Hepatocyte (in vitro differentiated cells): ENCODE measurements at regions not wholly inside any gene's neighbourhood (a gene's known extent, or its start where the extent isn't known, plus 50 kb on each side); places are given as distances from the start of the nearest gene placed in this dataset.
A peak's percentile ranks its signal among the peaks of the same experiment; 100 is the strongest.

ENCODE experiments used
- DNase-seq: peaks from one replicate; pipeline ENCODE4 v3.0.0-alpha.2; 2016; ENCODE audit warnings: low spot score
- H2AFZ ChIP-seq: fragments of 200-600 bp; sonication (generic); 2 replicates; pipeline ENCODE4 v1.6.0; 2016; ENCODE audit warnings: antibody characterized with exemption, mild to moderate bottlenecking
- H3K27ac ChIP-seq: fragments of 200-600 bp; sonication (generic); 2 replicates; pipeline ENCODE4 v1.5.1; 2016; ENCODE audit warnings: mild to moderate bottlenecking
- H3K27me3 ChIP-seq: fragments of 200-600 bp; sonication (generic); 2 replicates; pipeline ENCODE4 v1.6.1; 2016
- H3K36me3 ChIP-seq: fragments of 200-600 bp; sonication (generic); replicated peaks from 2 replicates; pipeline ENCODE4 v1.5.1; 2016; ENCODE audit warnings: low read depth; ENCODE audit not compliant: insufficient read depth
- H3K4me1 ChIP-seq: fragments of 200-600 bp; sonication (generic); 2 replicates; pipeline ENCODE4 v1.5.1; 2016; ENCODE audit warnings: mild to moderate bottlenecking, moderate library complexity; ENCODE audit not compliant: insufficient read depth
- H3K4me2 ChIP-seq: fragments of 200-600 bp; sonication (generic); 2 replicates; pipeline ENCODE4 v1.6.0; 2016
- H3K4me3 ChIP-seq: fragments of 200-600 bp; sonication (generic); 2 replicates; pipeline ENCODE4 v1.5.1; 2016; ENCODE audit warnings: mild to moderate bottlenecking
- H3K79me2 ChIP-seq: fragments of 200-600 bp; sonication (generic); 2 replicates; pipeline ENCODE4 v1.6.0; 2017; ENCODE audit warnings: mild to moderate bottlenecking
- H3K9me2 ChIP-seq: fragments of 200-600 bp; sonication (generic); replicated peaks from 2 replicates; pipeline ENCODE4 v1.6.0; 2017; ENCODE audit warnings: mild to moderate bottlenecking; ENCODE audit not compliant: insufficient read depth
- H3K9me3 ChIP-seq: fragments of 200-600 bp; sonication (generic); 2 replicates; pipeline ENCODE4 v1.5.1; 2016; ENCODE audit warnings: low read depth, mild to moderate bottlenecking
- H4K20me1 ChIP-seq: fragments of 200-600 bp; sonication (generic); 2 replicates; pipeline ENCODE4 v1.6.0; 2016; ENCODE audit warnings: mild to moderate bottlenecking; ENCODE audit not compliant: insufficient read depth, poor library complexity, severe bottlenecking
- EZH2 ChIP-seq: fragments of 200-600 bp; sonication (generic); IDR thresholded peaks from 2 replicates; pipeline ENCODE4 v1.6.1; 2016; ENCODE audit warnings: antibody characterized with exemption, mild to moderate bottlenecking, borderline replicate concordance
- EZH2phosphoT487 ChIP-seq: fragments of 200-600 bp; sonication (generic); IDR thresholded peaks from one replicate; pipeline ENCODE4 v1.6.1; 2018; ENCODE audit warnings: antibody characterized with exemption, mild to moderate bottlenecking, low read depth, moderate library complexity; ENCODE audit not compliant: unreplicated experiment, severe bottlenecking
- WGBS: methylation state at CpG from one replicate; pipeline ENCODE4 v1.1.6; 2016; ENCODE audit warnings: low lambda C conversion rate; ENCODE audit errors: missing lambda C conversion rate; 5-methylcytosine and 5-hydroxymethylcytosine counted together
- TF ChIP-seq, protein P1 (sequence below): fragments of 200-600 bp; sonication (generic); IDR thresholded peaks from 2 replicates; pipeline ENCODE4 v1.5.1; 2016; ENCODE audit warnings: antibody characterized with exemption, mild to moderate bottlenecking; ENCODE audit not compliant: poor library complexity

DNA sequence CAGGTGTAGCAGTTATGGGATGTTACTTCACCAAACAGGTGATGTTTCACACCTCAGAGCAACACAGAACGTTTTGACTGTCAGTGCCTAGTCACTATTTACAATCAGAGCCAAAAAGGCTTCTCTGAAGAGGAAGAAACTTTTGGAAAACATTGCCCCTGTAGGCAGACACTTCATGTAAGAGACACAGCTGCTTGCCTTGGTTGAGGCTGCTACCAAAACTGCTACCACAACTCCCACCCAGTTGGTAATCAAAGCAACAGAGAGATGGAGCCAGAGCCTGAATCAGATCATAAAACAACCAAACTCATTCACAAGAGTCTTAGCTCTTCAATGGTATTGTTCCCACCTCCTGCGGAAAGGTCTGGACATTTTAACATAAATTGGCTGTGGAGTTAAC is 61.0 kb downstream of the CTSL start:
- TF ChIP-seq, protein P1, sequence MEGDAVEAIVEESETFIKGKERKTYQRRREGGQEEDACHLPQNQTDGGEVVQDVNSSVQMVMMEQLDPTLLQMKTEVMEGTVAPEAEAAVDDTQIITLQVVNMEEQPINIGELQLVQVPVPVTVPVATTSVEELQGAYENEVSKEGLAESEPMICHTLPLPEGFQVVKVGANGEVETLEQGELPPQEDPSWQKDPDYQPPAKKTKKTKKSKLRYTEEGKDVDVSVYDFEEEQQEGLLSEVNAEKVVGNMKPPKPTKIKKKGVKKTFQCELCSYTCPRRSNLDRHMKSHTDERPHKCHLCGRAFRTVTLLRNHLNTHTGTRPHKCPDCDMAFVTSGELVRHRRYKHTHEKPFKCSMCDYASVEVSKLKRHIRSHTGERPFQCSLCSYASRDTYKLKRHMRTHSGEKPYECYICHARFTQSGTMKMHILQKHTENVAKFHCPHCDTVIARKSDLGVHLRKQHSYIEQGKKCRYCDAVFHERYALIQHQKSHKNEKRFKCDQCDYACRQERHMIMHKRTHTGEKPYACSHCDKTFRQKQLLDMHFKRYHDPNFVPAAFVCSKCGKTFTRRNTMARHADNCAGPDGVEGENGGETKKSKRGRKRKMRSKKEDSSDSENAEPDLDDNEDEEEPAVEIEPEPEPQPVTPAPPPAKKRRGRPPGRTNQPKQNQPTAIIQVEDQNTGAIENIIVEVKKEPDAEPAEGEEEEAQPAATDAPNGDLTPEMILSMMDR: no peak
- TF ChIP-seq EZH2 (no peak), EZH2phosphoT487 (no peak)
- Histone ChIP-seq H3K4me3 (no peak overlapping the region), H3K4me1 (peaks cover 5% of the 10 kb centered on the region), H3K9me2 (no peaks in the 10 kb centered on the region), H3K4me2 (no peak overlapping the region), H2AFZ (no peak overlapping the region), H3K27me3 (no peaks in the 10 kb centered on the region), H4K20me1 (no peaks in the 10 kb centered on the region), H3K9me3 (no peaks in the 10 kb centered on the region), H3K36me3 (no peaks in the 10 kb centered on the region), H3K79me2 (no peaks in the 10 kb centered on the region), H3K27ac (no peak overlapping the region)
- DNase-seq: no peak
- whole genome bisulfite sequencing: 86% methylated on average over 2 of the region's 2 CpGs

- Histone ChIP-seq H3K9me2 (no peaks in the 10 kb centered on the region), H3K4me2 (no peak overlapping the region), H2AFZ (no peak overlapping the region), H3K4me1 (peaks cover 6% of the 10 kb centered on the region), H4K20me1 (no peaks in the 10 kb centered on the region), H3K36me3 (no peaks in the 10 kb centered on the region), H3K27ac (no peak overlapping the region), H3K9me3 (no peaks in the 10 kb centered on the region), H3K4me3 (no peak overlapping the region), H3K79me2 (no peaks in the 10 kb centered on the region), H3K27me3 (no peaks in the 10 kb centered on the region)
- DNase-seq: no peak
- WGBS: 94% methylated on average over 5 of the region's 5 CpGs
- TF ChIP-seq EZH2 (no peak), EZH2phosphoT487 (no peak)
- TF ChIP-seq, protein P1: no peak
These were observed 61.8 kb downstream of the CTSL start for GRCh38 chr9:87787735-87788134.

DNA sequence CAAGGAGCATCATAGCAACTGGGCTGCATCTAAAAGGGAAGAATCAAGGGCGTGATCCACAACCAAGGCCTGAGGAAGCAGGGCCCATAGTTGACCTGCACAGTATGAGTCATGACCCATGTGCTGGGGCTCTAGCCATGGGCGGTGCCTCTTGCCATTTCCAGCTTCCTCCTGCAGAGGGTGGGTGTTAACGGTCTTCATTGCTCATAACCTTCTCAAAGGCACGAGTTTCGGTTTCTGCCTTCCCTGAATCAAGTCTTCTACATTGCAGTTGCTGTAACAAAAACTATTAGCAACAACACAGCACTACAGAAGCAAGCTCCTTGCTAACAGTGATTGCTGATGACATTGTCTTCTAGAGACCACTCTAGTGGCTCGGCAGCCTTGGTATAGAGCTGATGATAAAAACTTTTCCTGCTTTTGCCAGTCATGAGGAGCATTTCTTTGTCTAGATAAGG is 66.9 kb downstream of the CTSL start:
- Histone ChIP-seq H3K9me3 (no peaks in the 10 kb centered on the region), H4K20me1 (no peaks in the 10 kb centered on the region), H3K36me3 (no peaks in the 10 kb centered on the region), H2AFZ (no peak overlapping the region), H3K79me2 (no peaks in the 10 kb centered on the region), H3K4me2 (peak overlapping the region; percentile 22), H3K4me3 (no peak overlapping the region), H3K27me3 (no peaks in the 10 kb centered on the region), H3K4me1 (peaks cover 9% of the 10 kb centered on the region), H3K9me2 (no peaks in the 10 kb centered on the region), H3K27ac (peak overlapping the region; percentile 84)
- 79% methylated on average over 6 of the region's 6 CpGs for WGBS
- peak; percentile 71 for DNase-seq
- TF ChIP-seq, protein P1: no peak
- TF ChIP-seq EZH2 (no peak), EZH2phosphoT487 (no peak)

- Histone ChIP-seq H2AFZ (no peak overlapping the region), H3K79me2 (no peaks in the 10 kb centered on the region), H3K27me3 (no peaks in the 10 kb centered on the region), H3K4me1 (peaks cover 13% of the 10 kb centered on the region), H3K4me3 (no peak overlapping the region), H4K20me1 (no peaks in the 10 kb centered on the region), H3K9me3 (no peaks in the 10 kb centered on the region), H3K9me2 (no peaks in the 10 kb centered on the region), H3K27ac (peak overlapping the region; percentile 84), H3K4me2 (peak overlapping the region; percentile 22), H3K36me3 (no peaks in the 10 kb centered on the region)
- WGBS: 60% methylated on average over 6 of the region's 6 CpGs
- peak; percentile 69 for DNase-seq
- TF ChIP-seq EZH2: no peak
- no peak for TF ChIP-seq EZH2phosphoT487
- TF ChIP-seq, protein P1: no peak
These were observed 67.4 kb downstream of the CTSL start for GRCh38 chr9:87793292-87793691.
